CD4-positive, alpha-beta T cell treated with Interferon gamma for 1 hour (primary cell): ENCODE measurements at regions not wholly inside any gene's neighbourhood (a gene's known extent, or its start where the extent isn't known, plus 50 kb on each side); places are given as distances from the start of the nearest gene placed in this dataset.

ENCODE experiments used
- DNase-seq: peaks from one replicate; pipeline ENCODE4 v3.0.0-alpha.2; 2020

DNA sequence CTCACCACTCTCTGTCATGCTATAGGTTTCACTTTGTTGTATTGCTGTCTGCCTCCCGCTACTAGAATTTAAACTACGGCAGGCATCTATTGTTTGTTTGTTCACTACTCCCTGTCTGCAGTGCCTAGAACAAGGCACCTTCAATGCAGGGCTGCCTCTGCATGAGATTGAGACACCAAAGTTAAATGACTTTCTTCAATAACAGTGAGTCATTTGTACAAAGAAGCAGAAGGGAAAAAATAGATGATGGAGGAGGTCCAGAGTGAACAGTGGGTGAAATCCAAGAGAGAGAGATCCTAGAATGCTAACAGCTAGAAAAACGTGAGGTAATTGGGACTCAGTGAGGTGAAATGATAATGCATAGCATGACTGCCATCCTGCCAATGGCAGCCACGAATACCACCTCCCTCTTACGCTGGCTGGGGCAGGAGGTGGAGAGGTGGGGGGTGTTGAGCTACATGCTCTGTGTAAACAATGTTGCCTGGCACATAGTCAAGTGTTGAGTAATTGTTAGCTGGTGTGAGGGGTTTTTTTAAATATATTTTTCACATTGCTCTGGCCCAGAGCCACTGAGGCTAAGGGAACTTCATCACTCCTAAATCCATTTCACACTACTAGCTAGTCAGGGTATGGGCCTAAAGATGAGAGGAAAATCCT, 367.6 kb downstream of the RPS29 start:
- DNase-seq: no peak

DNA sequence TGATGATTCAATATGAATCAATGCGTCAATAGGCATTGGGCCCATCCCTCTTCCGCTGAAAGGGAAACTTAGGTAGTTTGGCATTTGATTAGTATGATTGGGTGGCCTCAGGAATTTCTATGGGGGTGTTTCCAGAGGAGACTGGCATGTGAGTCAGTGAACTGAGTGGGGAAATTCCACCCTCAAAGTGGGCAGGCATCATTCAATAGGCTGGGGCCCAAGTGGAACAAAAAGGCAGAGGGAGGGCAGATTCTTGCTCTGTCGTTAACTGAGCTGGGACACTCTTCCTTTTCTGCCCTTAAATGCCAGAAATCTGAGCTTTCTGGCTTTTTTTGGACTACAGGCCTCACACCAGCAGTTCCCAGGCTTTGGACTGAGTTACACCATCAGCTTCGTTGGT, 373.5 kb downstream of the RPS29 start:
- no peak for DNase-seq

DNA sequence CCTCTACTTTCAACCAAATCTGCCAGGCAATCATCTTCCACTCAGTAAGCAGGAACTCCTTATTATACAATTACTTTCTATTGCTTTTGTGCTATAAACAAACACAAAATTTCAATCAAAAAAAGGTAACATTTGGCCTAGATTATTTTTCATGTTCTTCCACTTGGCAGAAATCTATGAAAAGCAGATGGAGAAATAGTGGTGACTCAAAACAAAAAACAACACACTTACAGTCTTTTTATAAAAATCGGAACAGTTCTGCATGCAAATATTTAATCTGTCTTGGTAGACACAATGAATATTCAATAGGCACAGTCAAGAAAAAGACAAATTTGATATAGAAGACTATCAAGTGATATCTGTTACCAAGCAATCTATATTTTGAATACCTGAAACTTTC, 376.8 kb downstream of the RPS29 start:
- DNase-seq: no peak

DNA sequence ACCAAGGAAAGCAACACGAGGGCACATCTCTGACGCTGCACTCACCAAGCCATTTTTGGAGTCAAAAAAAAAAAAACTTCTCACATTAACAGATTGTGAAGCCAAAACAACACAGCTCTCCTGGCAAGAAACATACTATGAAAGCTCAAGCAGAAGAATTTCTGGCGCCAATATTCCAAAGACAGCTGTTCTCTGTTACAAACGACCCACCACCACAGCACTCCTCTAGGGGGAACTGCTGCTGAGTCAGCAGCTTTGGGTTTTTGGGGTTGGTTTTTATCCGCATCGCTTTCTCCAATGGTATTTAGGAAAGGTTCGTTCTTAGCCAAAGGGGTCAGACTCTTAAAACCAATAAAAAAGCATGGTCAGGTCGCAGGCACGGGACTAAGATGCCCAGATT, 379.4 kb downstream of the RPS29 start:
- DNase-seq: no peak

DNA sequence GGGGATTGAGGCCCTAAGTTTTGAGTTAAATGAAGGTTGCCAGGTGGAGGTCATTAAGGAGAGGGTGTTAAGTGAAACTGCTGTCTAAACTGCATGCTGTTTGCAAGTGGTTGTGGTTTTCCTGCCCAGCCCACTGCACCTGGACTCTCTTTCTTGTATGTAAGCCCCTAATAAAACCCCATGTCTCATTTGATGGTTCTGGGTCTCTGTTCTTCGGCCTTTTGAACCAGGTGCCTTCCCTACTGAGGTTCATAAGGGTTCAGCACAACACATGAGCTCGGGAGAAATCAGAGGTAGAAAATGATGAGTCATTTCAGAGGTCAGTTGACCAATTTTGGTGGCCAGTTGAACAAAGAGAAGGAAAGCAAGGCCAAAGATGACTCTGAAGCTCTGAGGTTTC, 382.5 kb downstream of the RPS29 start:
- no peak for DNase-seq

DNA sequence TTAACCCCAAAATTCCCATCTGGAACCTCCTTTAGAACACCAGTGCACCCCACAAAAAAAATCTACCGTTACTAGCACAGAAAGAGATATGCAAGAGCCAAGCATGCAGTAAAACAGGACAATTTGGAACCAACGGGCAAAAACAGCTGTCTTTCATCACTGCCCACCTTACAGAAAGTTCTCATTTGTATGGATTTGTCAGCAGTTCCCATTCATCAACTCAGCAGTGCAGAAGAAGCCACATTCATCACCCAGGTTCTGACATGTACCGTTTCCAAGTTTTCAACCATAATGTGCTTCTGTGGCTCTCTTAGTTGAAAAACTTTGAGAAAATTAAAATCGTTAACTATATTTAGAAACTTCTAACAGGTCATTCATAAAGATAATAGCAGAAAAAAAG, 387.0 kb downstream of the RPS29 start:
- DNase-seq: no peak

DNA sequence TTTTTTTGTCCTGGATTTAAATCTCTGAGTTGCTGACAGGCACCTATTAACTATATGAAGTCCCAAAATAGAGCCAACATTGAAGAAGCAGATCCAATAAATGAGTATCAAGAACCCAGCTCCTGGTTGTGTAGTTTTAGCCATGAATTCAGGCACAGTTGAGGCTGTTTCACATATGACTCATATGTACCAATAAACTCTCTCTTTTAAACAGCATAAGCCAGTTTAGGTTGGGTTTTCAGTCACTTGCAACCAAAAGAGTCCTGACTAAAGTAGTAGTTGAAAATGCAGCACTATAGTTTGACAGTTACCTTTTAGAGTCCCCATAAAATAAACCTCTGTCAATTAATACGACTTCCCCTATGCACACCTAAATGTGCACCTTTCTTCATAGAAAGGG, 389.9 kb downstream of the RPS29 start:
- DNase-seq: no peak

DNA sequence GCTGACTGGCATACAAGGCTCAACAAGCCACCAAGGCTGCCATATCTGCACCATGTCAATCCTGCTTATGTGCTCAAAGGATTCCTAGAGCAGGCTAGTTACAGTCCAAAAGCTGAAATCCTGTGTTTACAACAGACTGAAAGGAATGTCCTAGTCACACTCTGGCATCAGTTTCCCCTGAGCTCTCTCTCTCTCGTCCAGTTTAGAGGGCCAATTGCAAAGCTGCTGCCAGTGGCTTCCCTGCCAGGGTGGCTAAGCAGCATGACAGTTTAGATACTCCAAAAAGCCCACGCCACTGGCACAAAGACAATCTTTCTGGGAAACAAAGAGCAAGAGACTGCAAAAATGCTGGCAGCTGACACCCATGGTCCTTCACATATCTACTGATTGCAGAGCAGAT, 392.1 kb downstream of the RPS29 start:
- no peak for DNase-seq

DNA sequence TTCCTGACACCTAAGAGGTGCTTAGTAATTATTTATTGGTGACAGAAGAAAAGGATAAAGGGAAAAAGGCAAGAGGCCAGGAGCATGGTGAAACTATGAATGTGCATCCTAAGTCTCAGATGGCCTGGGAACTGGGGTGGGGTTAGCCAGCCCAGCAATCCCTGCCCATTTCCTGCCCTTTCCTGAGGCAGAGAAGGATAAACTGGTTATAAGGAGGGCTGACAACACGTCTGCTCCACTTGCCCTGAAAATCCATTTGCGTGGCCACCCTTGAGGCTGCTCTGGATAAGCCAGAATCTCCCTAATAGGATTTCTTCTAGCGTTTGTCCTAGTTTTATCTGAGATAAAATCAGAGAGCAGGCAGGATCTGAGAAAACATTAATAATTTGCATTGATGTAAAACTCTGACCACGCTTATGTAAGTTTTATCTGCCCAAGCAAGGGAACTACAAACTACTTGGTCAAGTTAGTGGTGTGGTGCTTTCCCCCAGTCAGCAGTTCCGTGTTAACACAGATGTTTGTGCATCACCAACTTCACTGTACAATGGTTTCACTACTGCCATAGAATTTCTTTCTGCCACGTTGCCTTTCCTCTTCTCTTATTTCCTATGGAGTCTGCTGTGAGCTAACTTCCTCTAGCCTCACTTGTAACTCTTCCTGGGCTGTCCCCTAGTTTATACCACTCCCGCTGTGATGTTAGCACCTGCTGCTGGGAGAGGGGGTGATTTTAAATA, 392.7 kb downstream of the RPS29 start:
- no peak for DNase-seq

DNA sequence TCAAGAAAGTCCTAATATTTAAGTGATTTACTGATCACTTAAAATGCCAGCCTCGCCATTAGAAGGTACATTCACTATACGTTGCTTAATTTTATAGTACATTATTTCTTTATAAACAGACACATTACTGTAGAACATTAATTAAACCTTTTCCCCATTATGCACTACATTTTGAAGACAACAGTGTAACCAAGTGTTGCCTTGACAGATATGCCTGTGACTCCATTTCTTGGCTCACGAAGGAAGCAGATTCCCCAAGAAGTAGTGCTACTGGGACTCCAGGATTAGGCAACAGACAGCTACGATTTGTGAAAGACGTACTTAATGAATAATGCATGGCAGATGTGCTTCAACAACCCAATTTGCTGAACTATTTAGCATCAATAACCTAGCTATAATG, 394.8 kb downstream of the RPS29 start:
- no peak for DNase-seq

DNA sequence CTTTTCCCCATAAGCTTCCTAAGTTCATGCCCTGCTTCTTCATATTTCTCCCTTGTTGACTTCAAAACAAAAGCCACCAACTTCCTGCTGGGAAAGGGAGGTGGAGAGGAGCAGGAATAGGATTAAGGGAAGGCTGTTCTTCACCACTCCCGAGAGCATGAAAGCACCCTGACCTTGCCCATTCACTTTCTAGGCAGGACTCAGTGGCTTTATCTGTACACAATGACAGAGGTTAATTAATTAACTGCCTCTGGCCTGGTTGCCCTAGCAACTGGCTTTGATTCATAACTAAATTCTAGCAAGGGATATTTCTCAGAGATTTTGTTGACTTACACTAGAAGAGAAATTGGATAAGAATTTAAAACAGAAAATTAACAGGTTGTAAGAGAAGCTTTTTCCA, 396.8 kb downstream of the RPS29 start:
- DNase-seq: no peak

DNA sequence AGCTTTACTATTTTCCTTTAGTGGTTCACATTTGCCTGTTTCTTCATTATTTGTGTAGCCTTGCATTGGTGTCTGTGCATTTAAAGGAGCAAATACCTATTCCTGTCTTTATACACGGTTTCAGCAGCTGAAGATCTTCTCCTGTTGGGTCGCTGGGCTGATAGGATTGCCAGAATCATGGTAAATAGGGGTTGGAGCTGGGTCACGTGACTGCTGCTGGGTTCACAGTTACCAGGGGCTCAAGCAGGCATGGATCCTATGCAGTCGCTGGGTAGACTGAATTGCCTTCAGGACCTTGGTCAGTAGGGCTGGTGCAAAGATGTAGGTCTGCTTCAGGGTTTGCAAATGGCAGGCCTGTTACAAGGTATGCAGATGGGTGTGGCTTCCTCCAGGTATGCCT, 398.4 kb downstream of the RPS29 start:
- DNase-seq: no peak

DNA sequence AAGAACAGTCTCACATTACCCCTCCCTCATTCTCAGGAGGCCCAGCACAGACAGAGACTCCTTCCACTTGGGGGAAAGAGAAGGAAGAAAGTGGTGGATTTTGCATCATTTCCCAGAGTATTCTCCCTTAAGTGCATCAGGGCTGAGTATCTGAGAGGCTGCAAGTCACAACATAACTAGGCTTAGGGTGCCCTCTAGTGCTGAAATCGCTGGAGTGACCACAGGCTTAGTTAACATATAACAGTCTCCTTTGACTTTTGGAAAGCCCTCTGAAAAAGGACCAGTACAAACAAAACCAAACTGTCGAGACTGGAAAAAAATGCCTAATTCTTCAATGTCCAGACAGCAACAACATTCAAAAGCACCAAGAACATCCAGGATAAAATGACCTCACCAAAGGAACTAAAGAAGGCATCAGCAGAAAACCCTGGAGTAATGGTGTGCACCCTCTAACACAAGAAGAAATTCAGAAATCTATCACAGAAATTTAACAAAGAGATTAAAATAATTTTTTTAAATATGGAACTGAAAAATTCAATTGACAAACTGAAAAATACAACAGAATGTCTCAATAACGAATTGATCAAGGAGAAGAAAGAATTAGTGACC, 412.3 kb downstream of the RPS29 start:
- peak; percentile 11 for DNase-seq

DNA sequence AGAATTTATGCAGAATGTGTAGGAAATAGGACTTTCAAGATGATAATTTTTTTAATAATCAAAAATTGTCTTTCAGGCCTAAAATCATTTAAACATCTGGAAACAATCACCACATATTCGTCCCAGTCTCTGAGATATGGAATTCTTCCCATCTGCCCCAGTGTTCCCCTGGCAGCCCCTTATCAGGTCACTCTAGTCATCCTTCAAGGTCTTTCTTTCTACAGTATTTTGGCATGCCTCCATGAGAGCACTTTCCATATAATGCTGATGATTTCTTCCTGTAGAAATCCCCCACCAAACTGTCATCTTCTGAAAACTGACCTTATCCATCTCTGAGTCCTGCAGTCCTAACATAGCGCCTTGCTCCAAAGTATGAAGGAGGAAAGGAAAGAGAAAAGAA, 422.1 kb downstream of the RPS29 start:
- no peak for DNase-seq

DNA sequence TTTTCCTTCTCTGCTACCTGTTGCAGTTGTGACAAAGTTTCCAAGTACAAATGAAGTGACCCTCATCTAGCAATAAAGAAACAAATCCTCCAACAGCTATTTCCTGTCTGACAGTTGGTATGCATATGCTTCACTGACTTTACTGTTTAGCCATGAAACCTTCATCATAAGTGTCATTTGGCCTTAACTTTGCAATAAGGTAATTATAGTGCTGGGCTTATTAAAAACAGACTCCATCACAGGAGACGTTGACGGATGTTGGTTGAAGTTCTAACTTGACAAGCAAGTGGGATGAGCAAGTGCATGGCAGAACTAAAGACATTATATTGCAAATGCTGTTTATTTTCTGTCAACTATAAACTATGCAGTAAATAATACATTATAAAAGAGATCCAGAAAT, 425.2 kb downstream of the RPS29 start:
- DNase-seq: no peak

DNA sequence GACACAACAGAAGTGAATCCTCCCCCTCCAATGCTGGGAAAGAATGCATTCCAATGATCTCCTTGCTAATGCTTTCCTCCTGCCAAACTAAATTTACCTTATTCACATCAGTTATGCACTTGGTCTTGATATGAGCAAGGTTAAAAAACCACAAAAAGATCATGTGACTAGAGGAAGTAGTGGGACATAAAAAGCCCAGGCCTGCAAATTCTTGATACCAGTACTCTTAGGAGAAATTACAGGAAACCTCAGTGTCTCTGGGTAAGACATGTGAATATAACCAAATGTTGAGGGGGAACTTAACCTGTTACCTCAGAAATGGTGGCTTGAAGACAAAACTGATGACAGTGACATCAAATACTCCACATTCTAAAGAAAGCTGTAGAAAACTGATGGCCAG, 427.1 kb downstream of the RPS29 start:
- DNase-seq: no peak

DNA sequence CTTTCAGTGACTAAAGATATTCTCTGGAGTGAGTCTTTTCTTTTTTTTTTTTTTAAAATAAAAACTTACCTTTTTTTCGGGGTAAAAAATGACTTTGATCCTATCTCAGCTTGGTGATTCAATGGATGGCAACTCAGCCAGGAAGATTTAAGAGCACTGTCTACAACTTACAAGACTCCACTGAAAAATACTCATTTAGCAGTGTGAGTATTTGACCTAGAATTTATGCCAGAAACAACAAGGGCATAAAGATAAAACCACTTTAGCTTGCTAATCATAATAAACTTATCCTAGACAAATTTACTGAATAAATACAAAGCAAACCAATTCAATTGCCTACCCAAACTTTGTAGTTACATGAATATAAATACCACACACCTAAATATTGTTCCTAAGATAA, 446.6 kb downstream of the RPS29 start:
- no peak for DNase-seq

DNA sequence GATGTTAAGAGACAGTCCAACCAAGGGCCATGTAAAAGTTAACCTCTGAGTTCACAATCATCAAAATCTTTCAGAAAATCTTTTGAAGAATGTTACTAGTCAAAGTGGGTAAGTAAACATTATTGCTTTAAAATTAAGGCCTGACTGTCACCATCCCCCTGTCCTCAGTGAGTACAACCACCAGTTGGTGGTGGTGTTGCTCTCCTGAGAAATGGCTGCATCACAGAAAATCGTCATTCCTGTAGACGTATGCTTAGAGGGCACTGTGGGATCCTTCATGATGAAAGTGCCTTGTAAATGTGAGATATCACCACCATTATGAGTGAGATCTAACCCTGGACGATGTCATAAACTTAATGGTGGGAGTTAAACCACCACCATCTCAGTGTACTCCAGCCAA, 451.2 kb downstream of the RPS29 start:
- no peak for DNase-seq

DNA sequence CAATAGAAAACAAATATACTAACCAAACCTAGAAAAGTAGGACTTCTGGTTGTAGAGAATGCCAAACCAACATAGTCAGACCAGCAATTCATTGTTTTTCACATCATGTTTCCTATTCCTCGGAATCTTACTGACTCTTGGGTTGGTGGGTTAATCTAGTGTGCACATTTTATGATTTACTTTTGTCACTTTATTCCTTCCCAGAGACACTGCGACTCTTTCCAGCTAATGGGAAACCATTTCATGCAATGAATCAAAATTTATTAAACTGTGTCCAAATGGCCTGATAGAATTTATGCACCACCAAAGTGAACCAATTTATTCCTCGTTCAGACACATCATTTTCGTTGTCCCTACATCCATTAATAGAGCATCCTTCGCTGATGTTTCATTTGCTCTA, 464.9 kb downstream of the RPS29 start:
- DNase-seq: no peak

DNA sequence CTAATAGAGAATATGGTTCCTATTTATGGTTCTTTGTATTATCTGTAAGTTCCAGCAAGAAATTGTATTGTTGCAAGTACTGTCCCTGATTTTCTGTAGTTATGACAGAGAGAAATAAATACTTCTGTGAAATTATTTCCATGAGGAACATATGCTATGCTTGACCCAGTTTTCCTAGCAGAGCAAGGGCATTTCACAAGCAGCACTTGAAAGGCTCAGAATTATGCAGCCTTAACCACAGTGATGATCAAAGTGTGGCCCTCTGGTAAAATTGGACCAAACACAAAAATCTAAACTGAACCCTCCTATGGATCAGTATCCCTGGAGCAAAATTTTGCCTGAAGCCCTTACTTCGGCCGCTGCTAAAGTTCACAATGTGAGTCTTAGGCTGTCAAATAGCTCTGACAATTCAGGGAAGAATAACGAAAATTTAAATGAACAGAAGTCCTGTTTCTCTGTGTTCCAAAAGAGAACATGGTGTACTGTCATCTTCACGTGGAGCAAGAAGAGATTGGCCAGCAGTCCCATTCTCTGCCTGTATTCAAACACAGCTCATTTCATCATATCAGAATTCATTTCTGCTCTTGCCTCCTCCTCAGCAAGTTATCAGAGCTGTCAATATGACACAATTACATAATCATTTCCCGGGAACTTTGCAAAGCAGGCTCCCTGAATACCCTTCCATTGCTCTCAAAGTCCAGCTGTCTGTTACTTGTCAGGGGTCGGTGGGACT, 471.9 kb downstream of the RPS29 start:
- no peak for DNase-seq

DNA sequence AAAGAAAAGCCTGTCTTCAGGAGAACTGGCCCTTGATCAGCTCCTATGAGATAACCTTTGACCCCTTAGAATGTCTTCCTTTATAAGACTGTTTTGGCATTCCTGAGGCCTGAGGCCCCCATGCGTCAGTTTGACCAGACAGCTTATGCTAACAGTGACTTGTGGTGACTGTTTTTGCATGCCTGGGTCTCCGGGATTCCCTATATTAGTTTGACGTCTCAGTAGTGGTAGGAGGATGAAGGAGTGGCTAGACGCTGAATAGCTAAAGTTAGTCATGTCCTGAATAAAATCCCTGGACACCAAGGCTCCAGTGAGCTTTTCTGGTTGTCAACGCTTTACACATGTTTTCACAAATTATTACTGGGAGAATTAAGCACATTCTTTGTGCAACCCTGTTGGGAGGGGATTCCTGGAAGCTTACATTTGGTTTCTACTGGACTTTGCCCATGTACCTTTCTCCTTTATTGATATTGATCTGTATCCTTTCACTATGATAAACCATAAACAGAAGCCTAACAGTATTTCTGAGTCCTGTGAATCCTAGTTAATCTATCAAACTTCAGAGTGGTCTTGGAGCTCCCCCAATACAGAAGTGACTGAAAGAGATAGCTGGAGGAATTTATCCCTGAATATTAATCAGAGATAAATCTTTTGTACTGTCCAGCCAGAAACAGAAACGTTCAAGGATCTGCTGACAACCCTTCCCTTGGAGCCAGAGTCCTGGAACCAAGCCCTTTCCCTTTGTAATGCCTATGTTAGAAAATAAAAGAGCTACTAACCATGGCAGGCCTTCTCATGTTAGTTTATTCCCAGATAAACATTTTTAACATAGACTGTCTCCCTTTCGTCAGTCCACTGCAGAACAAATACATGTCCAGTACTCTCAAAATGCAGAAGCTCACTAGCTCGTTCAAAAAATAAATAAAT, 479.2 kb downstream of the RPS29 start:
- no peak for DNase-seq

DNA sequence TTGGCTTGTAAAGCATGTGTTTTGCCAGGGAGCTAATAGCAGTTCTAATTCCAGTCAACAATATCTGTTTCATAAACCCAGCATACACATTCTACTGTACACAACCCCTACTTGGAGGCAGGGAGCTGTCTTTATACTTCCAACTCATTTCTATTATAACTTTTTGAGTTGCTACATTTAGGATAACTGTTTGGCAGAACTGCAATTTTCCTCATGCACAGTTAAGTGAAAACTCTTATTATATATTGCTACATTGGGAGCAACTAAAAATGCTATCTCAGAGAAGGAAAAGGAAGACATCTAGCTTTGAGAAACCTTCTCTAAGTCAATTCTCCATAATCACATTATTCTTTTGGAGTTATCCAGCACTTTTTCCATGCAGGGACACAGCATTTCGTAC, 480.2 kb downstream of the RPS29 start:
- no peak for DNase-seq

DNA sequence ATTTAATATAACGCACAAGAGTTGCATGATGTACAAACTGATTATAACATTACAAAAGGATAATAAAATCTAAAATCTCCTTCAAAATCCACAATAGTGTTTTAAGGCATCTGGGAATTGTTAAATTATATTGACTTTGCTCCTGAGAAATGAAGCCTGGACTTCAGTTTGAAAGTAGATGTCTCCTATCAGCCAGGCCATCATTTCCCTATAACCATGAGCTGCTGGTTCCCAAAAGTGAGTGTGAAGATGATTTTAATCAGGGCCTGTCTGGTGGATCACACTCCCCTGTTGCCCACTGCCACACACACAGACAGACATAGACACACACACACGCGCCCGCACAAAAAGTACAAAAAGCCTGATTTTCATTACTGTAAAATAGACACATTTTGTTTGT, 480.7 kb downstream of the RPS29 start:
- no peak for DNase-seq
